Kidney epithelial cell (primary cell): ENCODE measurements at regions not wholly inside any gene's neighbourhood (a gene's known extent, or its start where the extent isn't known, plus 50 kb on each side); places are given as distances from the start of the nearest gene placed in this dataset.

Source experiments
- DNase-seq: peaks from one replicate; pipeline ENCODE4 v3.0.0-alpha.2; 2010; ENCODE audit warnings: low read depth
- H3K27me3 ChIP-seq: 2 replicates; pipeline ENCODE4 v1.6.0; 2011; ENCODE audit warnings: low read length; ENCODE audit not compliant: control insufficient read depth, insufficient read depth
- H3K36me3 ChIP-seq: 2 replicates; pipeline ENCODE4 v1.5.1; 2011; ENCODE audit warnings: low read length; ENCODE audit not compliant: control insufficient read depth, insufficient read depth
- H3K4me3 ChIP-seq: 2 replicates; pipeline ENCODE4 v1.5.1; 2011; ENCODE audit warnings: low read depth, mild to moderate bottlenecking, control low read depth, low read length
- TF ChIP-seq, protein P1 (sequence below): IDR thresholded peaks from 2 replicates; pipeline ENCODE4 v1.5.1; 2011; ENCODE audit warnings: mild to moderate bottlenecking, moderate library complexity, low read length, control low read depth, inconsistent platforms; ENCODE audit not compliant: insufficient read depth, poor library complexity, severe bottlenecking

DNA sequence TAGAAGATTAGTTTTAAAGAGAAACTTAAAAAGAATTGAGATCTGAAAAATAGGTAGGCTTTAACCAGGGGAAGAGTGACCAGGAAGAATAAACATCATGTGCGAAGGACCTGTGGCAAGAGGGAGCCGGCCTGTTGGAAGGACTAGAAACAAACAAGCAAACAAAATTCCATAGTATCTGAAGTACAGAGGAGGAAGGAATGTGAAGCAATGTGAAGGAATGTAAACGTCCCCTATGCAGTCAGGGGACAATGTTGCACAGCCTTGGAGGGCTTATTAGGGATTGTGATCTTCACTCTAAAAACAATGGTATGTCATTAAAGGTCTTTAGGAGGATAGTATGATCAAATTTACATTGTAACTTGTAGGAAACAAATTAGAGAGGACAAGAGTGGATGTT, 84.4 kb upstream of the PLCL2 start:
- TF ChIP-seq, protein P1, sequence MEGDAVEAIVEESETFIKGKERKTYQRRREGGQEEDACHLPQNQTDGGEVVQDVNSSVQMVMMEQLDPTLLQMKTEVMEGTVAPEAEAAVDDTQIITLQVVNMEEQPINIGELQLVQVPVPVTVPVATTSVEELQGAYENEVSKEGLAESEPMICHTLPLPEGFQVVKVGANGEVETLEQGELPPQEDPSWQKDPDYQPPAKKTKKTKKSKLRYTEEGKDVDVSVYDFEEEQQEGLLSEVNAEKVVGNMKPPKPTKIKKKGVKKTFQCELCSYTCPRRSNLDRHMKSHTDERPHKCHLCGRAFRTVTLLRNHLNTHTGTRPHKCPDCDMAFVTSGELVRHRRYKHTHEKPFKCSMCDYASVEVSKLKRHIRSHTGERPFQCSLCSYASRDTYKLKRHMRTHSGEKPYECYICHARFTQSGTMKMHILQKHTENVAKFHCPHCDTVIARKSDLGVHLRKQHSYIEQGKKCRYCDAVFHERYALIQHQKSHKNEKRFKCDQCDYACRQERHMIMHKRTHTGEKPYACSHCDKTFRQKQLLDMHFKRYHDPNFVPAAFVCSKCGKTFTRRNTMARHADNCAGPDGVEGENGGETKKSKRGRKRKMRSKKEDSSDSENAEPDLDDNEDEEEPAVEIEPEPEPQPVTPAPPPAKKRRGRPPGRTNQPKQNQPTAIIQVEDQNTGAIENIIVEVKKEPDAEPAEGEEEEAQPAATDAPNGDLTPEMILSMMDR, result no peak
- H3K27me3 ChIP-seq, result no peaks in the 10 kb centered on the region
- no peak overlapping the region for H3K4me3 ChIP-seq
- no peaks in the 10 kb centered on the region for H3K36me3 ChIP-seq
- no peak for DNase-seq

DNA sequence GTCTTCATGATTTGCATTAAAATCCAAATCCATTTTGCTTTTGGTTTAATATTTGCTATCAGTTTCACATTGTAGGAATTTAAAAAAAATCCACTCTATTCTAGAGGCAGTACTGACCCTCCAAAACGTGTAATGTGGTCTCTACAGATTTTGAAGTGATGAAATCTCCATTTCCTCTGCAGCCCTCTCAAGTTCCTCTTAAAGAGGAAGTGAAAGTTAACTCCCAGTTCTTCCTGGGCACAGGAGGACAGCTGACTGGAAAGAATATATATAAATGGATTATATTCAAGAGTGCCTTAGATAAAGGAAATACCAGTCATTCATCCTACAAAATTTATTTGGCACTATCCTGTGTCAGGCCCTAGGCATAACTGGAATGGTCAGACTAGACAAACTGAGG, 83.5 kb upstream of the PLCL2 start:
- DNase-seq, result no peak
- TF ChIP-seq, protein P1, result no peak
- H3K36me3 ChIP-seq, result no peaks in the 10 kb centered on the region

DNA sequence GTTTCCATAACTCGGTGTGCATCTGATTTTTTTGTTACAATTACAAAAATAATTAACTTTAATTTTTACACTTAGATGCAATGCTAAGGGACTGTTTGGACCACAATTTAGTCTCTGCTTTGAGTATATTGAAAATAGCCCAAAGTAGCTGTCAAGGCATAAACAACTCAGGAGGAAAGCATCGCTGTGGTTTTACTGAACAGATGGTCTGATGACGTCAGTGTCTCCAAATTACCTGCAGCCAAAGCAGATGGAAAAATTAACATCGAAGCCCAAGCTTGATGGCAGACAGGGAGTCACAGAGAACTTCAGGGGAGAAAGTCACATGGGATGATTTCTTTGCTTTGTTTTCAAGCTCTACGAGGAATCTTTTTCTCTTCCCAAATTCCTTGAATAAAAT, 83.1 kb upstream of the PLCL2 start:
- DNase-seq, result no peak

More for the DNA sequence above, 83.5 kb upstream of the PLCL2 start:
- H3K4me3 ChIP-seq, result no peak overlapping the region
- no peaks in the 10 kb centered on the region for H3K27me3 ChIP-seq

DNA sequence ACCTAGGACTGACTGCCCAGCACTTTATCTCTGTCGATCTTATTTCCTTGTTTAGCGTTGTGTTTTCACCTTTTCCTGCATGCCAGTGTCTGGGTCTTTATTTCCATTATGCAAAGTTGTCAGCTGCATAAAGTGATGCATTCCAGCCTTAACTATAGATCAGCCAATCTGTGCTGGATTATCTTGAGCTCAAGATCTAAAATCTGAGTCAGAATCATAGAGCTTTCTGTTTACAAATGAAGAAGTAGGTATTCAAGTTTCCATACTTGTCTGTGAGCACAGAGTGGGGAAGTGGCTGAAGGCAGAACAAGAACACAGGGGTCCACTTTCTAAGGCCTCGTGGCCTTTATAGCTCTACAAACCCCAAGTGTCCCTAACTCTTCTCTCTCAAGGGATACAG, 82.4 kb upstream of the PLCL2 start:
- TF ChIP-seq, protein P1, result no peak
- Histone ChIP-seq H3K4me3 (no peak overlapping the region), H3K36me3 (no peaks in the 10 kb centered on the region), H3K27me3 (no peaks in the 10 kb centered on the region)
- DNase-seq, result no peak

More for the DNA sequence above, 83.1 kb upstream of the PLCL2 start:
- TF ChIP-seq, protein P1, result no peak
- Histone ChIP-seq H3K4me3 (no peak overlapping the region), H3K36me3 (no peaks in the 10 kb centered on the region), H3K27me3 (no peaks in the 10 kb centered on the region)

DNA sequence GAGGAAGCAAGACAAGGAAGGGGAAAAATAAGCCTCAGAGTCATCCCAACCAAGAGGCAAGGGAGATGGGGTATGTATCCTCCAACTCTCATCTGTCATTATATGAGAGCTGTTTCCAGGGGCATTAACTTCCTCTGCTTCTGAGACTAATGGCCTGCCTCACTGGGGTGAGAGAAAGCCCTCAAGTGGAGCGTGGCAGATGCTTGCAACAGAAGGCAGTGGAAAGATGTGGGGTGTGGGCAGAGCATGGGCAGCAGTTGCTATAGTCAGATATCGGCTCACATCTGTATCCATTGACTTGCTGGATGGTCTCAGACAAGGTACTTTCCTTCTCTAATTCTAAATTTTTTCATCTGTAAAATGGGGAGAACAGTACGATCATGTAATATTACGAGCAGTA, 81.7 kb upstream of the PLCL2 start:
- DNase-seq, result no peak
- no peaks in the 10 kb centered on the region for H3K36me3 ChIP-seq
- no peaks in the 10 kb centered on the region for H3K27me3 ChIP-seq
- TF ChIP-seq, protein P1, result no peak
- H3K4me3 ChIP-seq, result no peak overlapping the region

DNA sequence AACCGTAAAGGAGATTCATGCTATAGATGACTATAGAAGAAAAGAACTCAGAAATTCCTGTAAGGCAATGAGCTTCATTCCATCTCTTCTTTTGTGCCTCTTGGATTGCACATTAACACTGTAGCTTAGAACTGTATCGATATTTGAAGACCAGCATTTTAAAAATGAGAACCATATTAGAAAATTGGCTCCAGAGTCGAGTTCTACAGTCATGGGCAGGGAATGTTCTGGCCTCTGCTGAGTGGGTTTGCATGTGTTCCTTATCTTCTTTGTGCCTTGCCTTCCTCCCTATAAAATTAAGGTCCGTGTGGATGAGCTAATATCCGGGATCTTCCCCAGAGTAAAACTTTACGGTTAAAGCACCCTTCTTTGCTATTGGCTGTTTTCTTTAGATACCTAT, 77.4 kb upstream of the PLCL2 start:
- Histone ChIP-seq H3K4me3 (no peak overlapping the region), H3K36me3 (no peaks in the 10 kb centered on the region), H3K27me3 (no peaks in the 10 kb centered on the region)
- TF ChIP-seq, protein P1, result no peak
- DNase-seq, result no peak
